Suppressor macrophage (primary cell): ENCODE measurements at regions not wholly inside any gene's neighbourhood (a gene's known extent, or its start where the extent isn't known, plus 50 kb on each side); places are given as distances from the start of the nearest gene placed in this dataset.
A peak's percentile ranks its signal among the peaks of the same experiment; 100 is the strongest.

Experiments used
- DNase-seq, 4 experiments: peaks; one replicate each; pipeline ENCODE4 v3.0.0-alpha.2; 2020 to 2022

GRCh38 chr11:119520400-119520799 is 97.4 kb upstream of the THY1 start:
- DNase-seq = no peak

- DNase-seq = no peak
Measured at GRCh38 chr11:119519796-119520195, 96.8 kb upstream of the THY1 start.

GRCh38 chr11:119518746-119519730 is 96.1 kb upstream of the THY1 start:
- peak in 2 of 4 experiments; percentile 25 to 33 for DNase-seq

GRCh38 chr11:119515771-119516400 is 92.9 kb upstream of the THY1 start:
- no peak for DNase-seq

- DNase-seq = no peak
Measured at GRCh38 chr11:119513806-119514170, 90.8 kb upstream of the THY1 start.

- no peak for DNase-seq
Measured at GRCh38 chr11:119513131-119513805, 90.3 kb upstream of the THY1 start.

- DNase-seq = no peak
Measured at GRCh38 chr11:119512369-119512768, 89.4 kb upstream of the THY1 start.

GRCh38 chr11:119511614-119512306 is 88.8 kb upstream of the THY1 start:
- DNase-seq = peak in 3 of 4 experiments; percentile 27 to 45 (median 43)

- peak; percentile 64 to 84 (median 80) for DNase-seq
Measured at GRCh38 chr11:119509969-119510401, 87.0 kb upstream of the THY1 start.

GRCh38 chr11:119509282-119509841 is 86.4 kb upstream of the THY1 start:
- DNase-seq = no peak

- no peak for DNase-seq
Measured at GRCh38 chr11:119506436-119506835, 83.5 kb upstream of the THY1 start.

GRCh38 chr11:119505861-119506260 is 82.9 kb upstream of the THY1 start:
- DNase-seq = peak in 2 of 4 experiments; percentile 17 to 53

- DNase-seq = no peak
Measured at GRCh38 chr11:119505071-119505470, 82.1 kb upstream of the THY1 start.

GRCh38 chr11:119504371-119504770 is 81.4 kb upstream of the THY1 start:
- DNase-seq = peak in 3 of 4 experiments; percentile 42 to 76 (median 63)

GRCh38 chr11:119501777-119502405 is 78.9 kb upstream of the THY1 start:
- DNase-seq = no peak

GRCh38 chr11:119497717-119498116 is 74.7 kb upstream of the THY1 start:
- DNase-seq = no peak

- no peak for DNase-seq
Measured at GRCh38 chr11:119496997-119497396, 74.0 kb upstream of the THY1 start.

- DNase-seq = no peak
Measured at GRCh38 chr11:119496469-119496868, 73.5 kb upstream of the THY1 start.

- DNase-seq = peak in 3 of 4 experiments; percentile 19 to 61 (median 49)
Measured at GRCh38 chr11:119493712-119494111, 70.7 kb upstream of the THY1 start.

GRCh38 chr11:119491753-119492510 is 69.0 kb upstream of the THY1 start:
- DNase-seq = peak in 2 of 4 experiments; percentile 21 to 25
